ENCODE measurements at regions not wholly inside any gene's neighbourhood (a gene's known extent, or its start where the extent isn't known, plus 50 kb on each side); places are given as distances from the start of the nearest gene placed in this dataset.

DNA sequence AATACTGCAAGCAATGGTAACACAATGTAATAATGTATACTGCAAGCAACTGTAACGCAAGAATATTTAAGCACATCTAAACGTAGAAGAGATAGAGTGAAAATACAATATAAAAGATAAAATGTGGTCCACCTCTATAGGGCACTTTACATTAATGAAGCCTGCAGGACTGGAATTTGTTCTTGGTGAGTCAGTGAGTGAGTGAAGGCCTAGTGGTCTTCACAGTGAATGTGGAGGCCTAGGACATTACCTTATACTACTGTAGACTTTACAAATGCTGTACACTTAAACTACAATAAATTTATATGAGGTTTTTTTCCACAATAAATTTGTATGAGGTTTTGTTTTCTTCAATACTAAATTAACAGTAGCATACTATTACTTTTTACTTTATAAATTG, 287.4 kb upstream of the SNX7 start:
- no peak for DNase-seq

- DNase-seq, result no peak
Observed at GRCh38 chr1:98373056-98373455, 288.5 kb upstream of the SNX7 start.

GRCh38 chr1:98371764-98372163, 289.8 kb upstream of the SNX7 start:
- no peak for DNase-seq

GRCh38 chr1:98369463-98369862, 292.1 kb upstream of the SNX7 start:
- DNase-seq, result no peak

GRCh38 chr1:98368995-98369394, 292.5 kb upstream of the SNX7 start:
- no peak for DNase-seq

DNA sequence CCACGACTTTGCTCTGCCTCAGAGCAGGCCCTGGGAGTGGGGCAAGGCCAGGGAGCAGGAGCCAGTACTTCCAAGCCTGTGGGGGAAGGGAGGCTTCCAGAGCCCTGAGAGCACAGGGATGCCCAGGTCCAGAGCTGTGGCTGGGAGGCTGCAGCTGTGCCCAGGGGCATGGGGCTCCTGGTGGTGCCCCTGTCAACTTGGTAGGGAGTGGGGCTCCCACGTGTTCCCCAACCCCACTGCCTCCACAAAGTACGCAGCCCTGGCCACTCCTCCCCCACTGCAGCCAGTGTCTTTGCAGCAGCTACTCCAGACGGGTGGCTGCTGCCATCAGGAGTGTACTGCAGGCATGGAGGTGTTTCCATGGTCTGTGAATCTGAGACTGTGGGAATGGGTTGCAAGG, 294.1 kb upstream of the SNX7 start:
- no peak for DNase-seq

- no peak for DNase-seq
Observed at GRCh38 chr1:98366343-98366742, 295.2 kb upstream of the SNX7 start.

DNA sequence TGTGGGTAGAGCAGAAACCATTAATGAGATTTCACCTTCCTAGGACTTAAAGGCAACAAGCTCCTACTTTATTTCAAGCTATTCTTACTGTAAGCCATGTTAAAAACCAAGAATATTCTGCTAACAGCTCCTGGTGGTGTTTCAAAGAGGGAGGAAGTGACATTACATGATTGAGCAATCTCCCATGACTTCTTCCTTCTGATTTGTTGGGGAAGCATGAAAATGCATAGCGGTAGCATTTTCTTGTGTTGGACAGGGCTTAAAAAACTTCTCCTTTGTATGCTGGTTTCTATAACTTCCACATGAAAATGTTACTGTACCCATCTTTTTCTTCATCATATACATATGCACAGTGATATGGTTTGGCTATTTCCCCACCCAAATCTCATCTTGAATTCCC, 297.0 kb upstream of the SNX7 start:
- no peak for DNase-seq

- DNase-seq, result no peak
Observed at GRCh38 chr1:98360864-98361263, 300.7 kb upstream of the SNX7 start.

GRCh38 chr1:98355656-98356383, 305.7 kb upstream of the SNX7 start:
- DNase-seq, result no peak

- no peak for DNase-seq
Observed at GRCh38 chr1:98352378-98352777, 309.1 kb upstream of the SNX7 start.

DNA sequence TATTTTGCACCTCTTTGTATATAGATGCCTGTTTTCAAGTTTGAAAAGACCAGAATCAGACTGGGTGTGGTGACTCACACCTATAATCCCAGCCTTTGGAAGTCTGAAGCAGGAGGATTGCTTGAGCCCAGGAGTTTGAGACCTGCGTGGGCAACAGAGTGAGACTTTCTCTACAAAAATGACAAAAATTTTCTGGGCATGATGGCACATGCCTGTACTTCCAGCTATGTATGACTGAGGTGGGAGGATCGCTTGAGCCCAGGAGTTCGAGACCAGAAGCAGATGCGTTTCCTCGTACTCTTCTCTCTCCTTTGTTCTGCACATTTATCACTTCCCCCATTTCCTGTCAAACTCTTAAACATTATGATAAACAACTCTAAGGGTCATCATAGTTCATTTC, 310.0 kb upstream of the SNX7 start:
- no peak for DNase-seq

- no peak for DNase-seq
Observed at GRCh38 chr1:98345417-98345816, 316.1 kb upstream of the SNX7 start.

GRCh38 chr1:98344731-98345130, 316.8 kb upstream of the SNX7 start:
- DNase-seq, result no peak

- no peak for DNase-seq
Observed at GRCh38 chr1:98342566-98342965, 319.0 kb upstream of the SNX7 start.

- no peak for DNase-seq
Observed at GRCh38 chr1:98340511-98340910, 321.0 kb upstream of the SNX7 start.

DNA sequence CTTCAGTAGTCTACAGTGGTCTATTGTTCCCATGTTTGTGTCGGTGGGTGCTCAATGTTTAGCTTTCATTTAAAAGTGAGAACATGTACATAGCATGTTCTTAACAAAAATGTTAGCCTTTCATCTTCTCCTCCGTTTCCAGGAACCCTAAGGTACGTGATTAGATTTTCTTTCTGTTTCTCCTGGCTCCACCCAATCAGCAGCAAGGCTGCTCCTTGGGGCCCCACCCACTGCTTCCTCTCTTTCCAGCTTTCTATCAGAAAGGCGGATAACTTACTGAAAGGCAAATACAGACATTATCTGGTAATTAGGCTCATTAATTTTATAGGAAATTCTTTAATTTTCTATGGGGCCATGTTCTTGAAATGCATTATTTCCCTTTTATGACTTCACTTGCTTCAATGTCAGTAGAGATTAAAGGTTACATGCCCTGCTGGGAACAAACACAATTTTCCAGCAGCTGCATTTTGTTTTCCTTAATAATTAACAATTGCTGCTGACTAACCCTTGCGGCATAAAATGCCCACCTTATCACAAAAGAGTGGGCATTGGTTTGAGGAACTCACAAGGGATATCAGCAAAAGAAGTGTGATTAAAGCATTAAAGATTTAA, 324.9 kb upstream of the SNX7 start:
- DNase-seq, result no peak

DNA sequence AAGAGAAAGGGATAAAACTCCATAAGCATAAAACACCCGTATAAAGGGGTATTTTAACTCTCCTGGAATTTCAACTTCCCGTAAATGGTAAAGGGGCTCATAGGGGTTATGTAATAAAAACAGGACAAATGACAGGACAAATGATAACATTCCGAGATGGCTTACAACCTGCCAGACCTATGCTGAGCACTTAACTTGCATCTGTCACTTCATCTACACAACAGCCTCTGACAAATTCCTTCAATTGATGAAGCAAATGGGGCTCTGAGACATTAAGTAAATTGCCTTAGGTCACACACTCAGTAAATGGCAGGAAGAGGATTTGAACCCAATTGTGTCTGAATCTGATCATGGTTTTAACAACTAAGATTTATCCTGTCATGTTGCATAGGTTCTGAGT, 327.6 kb upstream of the SNX7 start:
- no peak for DNase-seq

GRCh38 chr1:98333406-98333805, 328.1 kb upstream of the SNX7 start:
- no peak for DNase-seq

DNA sequence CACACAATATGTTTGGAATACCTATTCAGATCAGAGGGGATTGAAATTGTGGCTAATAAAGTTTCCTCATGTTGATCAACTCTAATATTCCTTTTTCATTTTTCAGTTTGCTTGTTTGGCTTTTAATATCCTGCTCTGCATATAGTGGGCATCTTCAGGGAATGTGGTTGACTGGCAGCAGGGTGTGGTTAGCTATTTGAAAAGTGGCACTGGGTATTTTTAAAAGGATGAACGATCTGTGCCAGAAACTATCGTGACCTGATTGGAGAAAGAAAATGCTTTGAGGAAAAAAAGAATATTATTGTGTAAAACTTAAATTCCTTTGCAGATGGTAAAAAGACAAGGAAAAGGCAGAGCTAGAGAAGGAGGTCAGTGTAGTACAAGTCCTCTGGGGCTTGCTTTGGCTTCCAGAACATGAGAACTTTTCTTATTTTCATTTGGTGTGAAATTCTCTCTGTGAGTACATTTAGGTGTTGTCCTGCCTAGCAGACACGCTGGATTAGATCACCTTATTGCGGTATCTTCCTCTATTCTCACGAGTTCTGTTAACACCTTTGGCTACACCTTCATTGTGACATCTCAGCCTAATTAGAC, 329.7 kb upstream of the SNX7 start:
- no peak for DNase-seq

DNA sequence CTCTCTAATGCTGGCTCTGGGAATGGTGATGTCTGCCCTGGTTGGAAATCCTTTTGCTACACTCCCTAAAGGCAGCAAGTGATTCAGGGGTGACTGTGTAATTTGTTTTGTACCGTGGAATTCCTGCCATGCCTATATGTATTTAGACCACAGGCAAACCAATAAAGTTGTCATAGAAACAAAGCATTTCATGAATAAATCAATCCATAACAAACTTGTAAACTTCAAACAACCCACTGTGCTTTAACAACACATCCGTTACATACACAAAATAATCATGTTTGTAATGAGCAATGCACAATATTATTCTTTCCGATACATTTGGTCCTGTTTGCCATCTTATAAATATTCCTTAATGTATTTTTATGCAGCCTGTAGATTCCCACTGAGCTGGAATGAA, 330.3 kb upstream of the SNX7 start:
- DNase-seq, result no peak

DNA sequence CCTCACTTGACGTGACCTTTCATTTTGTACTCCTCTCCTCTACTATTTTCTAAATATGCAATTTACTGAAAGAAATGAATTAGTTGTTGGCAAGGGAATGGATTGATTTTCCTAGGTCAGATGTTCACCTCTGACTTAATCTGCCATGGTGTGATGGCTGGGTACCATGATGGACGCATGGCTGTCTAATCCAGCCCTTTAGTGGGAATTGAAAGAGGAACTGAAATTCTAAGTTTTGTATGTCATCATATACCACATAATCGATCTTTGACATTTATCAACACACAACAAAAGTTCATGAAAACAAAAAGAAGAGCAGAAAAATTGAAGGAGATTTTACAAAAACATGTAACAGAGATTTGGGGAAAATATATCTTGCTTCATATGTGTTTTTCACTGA, 331.3 kb upstream of the SNX7 start:
- no peak for DNase-seq

GRCh38 chr1:98328855-98329254, 332.7 kb upstream of the SNX7 start:
- DNase-seq, result no peak

GRCh38 chr1:98327220-98327861, 334.2 kb upstream of the SNX7 start:
- no peak for DNase-seq

All from activated CD4-positive, CD25-positive, alpha-beta regulatory T cell (primary cell).